B cell (primary cell): ENCODE measurements at regions not wholly inside any gene's neighbourhood (a gene's known extent, or its start where the extent isn't known, plus 50 kb on each side); places are given as distances from the start of the nearest gene placed in this dataset.

Experiments used
- CTCF ChIP-seq: fragments of 200-600 bp; IDR thresholded peaks from one replicate; pipeline ENCODE4 v1.8.0; 2022; ENCODE audit warnings: antibody characterized with exemption, mild to moderate bottlenecking
- EZH2 ChIP-seq: IDR thresholded peaks from 2 replicates; pipeline ENCODE4 v1.6.1; 2012; ENCODE audit warnings: borderline replicate concordance, low read depth, mild to moderate bottlenecking, moderate library complexity, low read length; ENCODE audit not compliant: insufficient read depth, poor library complexity, severe bottlenecking

- no peak for TF ChIP-seq CTCF
- no peak for TF ChIP-seq EZH2
Measured at GRCh38 chr7:112572669-112573301, 92.0 kb downstream of the LSMEM1 start.
